Mucosa of rectum (tissue), 2 donors: ENCODE measurements at regions not wholly inside any gene's neighbourhood (a gene's known extent, or its start where the extent isn't known, plus 50 kb on each side); places are given as distances from the start of the nearest gene placed in this dataset.
"Not testable (repeated sequence)": the region's sequence is repeated elsewhere in the genome, so short reads cannot be mapped to it uniquely, and the experiment has no call there.

Source experiments
- H3K27ac ChIP-seq, 2 donors: one replicate each; pipeline ENCODE4 v1.7.0; 2013; ENCODE audit warnings: inconsistent platforms in 2 of 2, low read depth in 2 of 2, low read length in 2 of 2
- H3K27me3 ChIP-seq, 2 donors: one replicate each; pipeline ENCODE4 v1.7.0; 2013; ENCODE audit warnings: low read length in 2 of 2; ENCODE audit not compliant: control insufficient read depth in 2 of 2, insufficient read depth in 2 of 2
- H3K36me3 ChIP-seq, 2 donors: one replicate each; pipeline ENCODE4 v1.7.0; 2013; ENCODE audit warnings: low read length in 2 of 2; ENCODE audit not compliant: control insufficient read depth in 2 of 2, insufficient read depth in 2 of 2
- H3K4me1 ChIP-seq, 2 donors: one replicate each; pipeline ENCODE4 v1.7.0; 2013; ENCODE audit warnings: low read length in 2 of 2, mild to moderate bottlenecking in 1 of 2; ENCODE audit not compliant: control insufficient read depth in 2 of 2, insufficient read depth in 2 of 2
- H3K4me3 ChIP-seq, 2 donors: one replicate each; pipeline ENCODE4 v1.7.0; 2013; ENCODE audit warnings: low read length in 2 of 2
- H3K9ac ChIP-seq, 2 donors: one replicate each; pipeline ENCODE4 v1.7.0; 2013; ENCODE audit warnings: low read length in 2 of 2, low read depth in 1 of 2, mild to moderate bottlenecking in 1 of 2
- H3K9me3 ChIP-seq, 2 donors: one replicate each; pipeline ENCODE4 v1.7.0; 2013; ENCODE audit warnings: low read length in 2 of 2; ENCODE audit not compliant: control insufficient read depth in 2 of 2
- donor health status: healthy.
- donor health status: Normal muscosa, but diverticular disease.

GRCh38 chr4:26052663-26053541 is 138.9 kb downstream of the SMIM20 start:
- Histone ChIP-seq H3K36me3 (no peaks in the 10 kb centered on the region), H3K9me3 (no peaks in the 10 kb centered on the region), H3K27me3 (no peaks in the 10 kb centered on the region), H3K27ac (no peak overlapping the region), H3K4me1 (peaks cover 0 to 3% of the 10 kb centered on the region in 2 donors), H3K9ac (no peak overlapping the region), H3K4me3 (no peak overlapping the region)

GRCh38 chr4:26053761-26054160 is 139.7 kb downstream of the SMIM20 start:
- no peaks in the 10 kb centered on the region for H3K27me3 ChIP-seq
- no peaks in the 10 kb centered on the region for H3K9me3 ChIP-seq
- peaks cover 0 to 3% of the 10 kb centered on the region in 2 donors for H3K4me1 ChIP-seq
- H3K9ac ChIP-seq: no peak overlapping the region
- no peak overlapping the region for H3K4me3 ChIP-seq
- no peaks in the 10 kb centered on the region for H3K36me3 ChIP-seq
- no peak overlapping the region for H3K27ac ChIP-seq

- Histone ChIP-seq H3K9ac (no peak overlapping the region), H3K4me3 (no peak overlapping the region), H3K9me3 (no peaks in the 10 kb centered on the region), H3K4me1 (no peaks in the 10 kb centered on the region), H3K27ac (no peak overlapping the region), H3K27me3 (no peaks in the 10 kb centered on the region), H3K36me3 (no peaks in the 10 kb centered on the region)
These were observed 141.8 kb downstream of the SMIM20 start for GRCh38 chr4:26055855-26056254.

GRCh38 chr4:26056406-26056805 is 142.4 kb downstream of the SMIM20 start:
- H3K27ac ChIP-seq: no peak overlapping the region
- H3K4me1 ChIP-seq: no peaks in the 10 kb centered on the region
- no peak overlapping the region for H3K9ac ChIP-seq
- H3K27me3 ChIP-seq: no peaks in the 10 kb centered on the region
- no peaks in the 10 kb centered on the region for H3K36me3 ChIP-seq
- no peaks in the 10 kb centered on the region for H3K9me3 ChIP-seq
- H3K4me3 ChIP-seq: no peak overlapping the region

- not testable (repeated sequence) for H3K9me3 ChIP-seq, H3K4me1 ChIP-seq, H3K9ac ChIP-seq, H3K4me3 ChIP-seq, H3K27me3 ChIP-seq, H3K36me3 ChIP-seq, H3K27ac ChIP-seq
These were observed 143.8 kb downstream of the SMIM20 start for GRCh38 chr4:26057839-26058238.

GRCh38 chr4:26058537-26058936 is 144.5 kb downstream of the SMIM20 start:
- H3K27ac ChIP-seq: no peak overlapping the region
- no peaks in the 10 kb centered on the region for H3K36me3 ChIP-seq
- H3K9ac ChIP-seq: no peak overlapping the region
- H3K4me1 ChIP-seq: no peaks in the 10 kb centered on the region
- no peak overlapping the region for H3K4me3 ChIP-seq
- H3K9me3 ChIP-seq: no peaks in the 10 kb centered on the region
- no peaks in the 10 kb centered on the region for H3K27me3 ChIP-seq

GRCh38 chr4:26059391-26060154 is 145.6 kb downstream of the SMIM20 start:
- no peak overlapping the region for H3K27ac ChIP-seq
- no peaks in the 10 kb centered on the region for H3K27me3 ChIP-seq
- no peaks in the 10 kb centered on the region for H3K9me3 ChIP-seq
- H3K9ac ChIP-seq: no peak overlapping the region
- no peak overlapping the region for H3K4me3 ChIP-seq
- H3K4me1 ChIP-seq: no peaks in the 10 kb centered on the region
- H3K36me3 ChIP-seq: no peaks in the 10 kb centered on the region

- Histone ChIP-seq H3K4me3 (no peak overlapping the region), H3K27ac (no peak overlapping the region), H3K27me3 (no peaks in the 10 kb centered on the region)
These were observed 146.3 kb downstream of the SMIM20 start for GRCh38 chr4:26060286-26060685.

GRCh38 chr4:26061248-26061986 is 147.4 kb downstream of the SMIM20 start:
- H3K36me3 ChIP-seq: no peaks in the 10 kb centered on the region
- H3K4me1 ChIP-seq: no peaks in the 10 kb centered on the region

More at GRCh38 chr4:26060286-26060685, 146.3 kb downstream of the SMIM20 start:
- no peak overlapping the region for H3K9ac ChIP-seq
- no peaks in the 10 kb centered on the region for H3K9me3 ChIP-seq
- no peaks in the 10 kb centered on the region for H3K36me3 ChIP-seq
- H3K4me1 ChIP-seq: no peaks in the 10 kb centered on the region

GRCh38 chr4:26062215-26062614 is 148.2 kb downstream of the SMIM20 start:
- Histone ChIP-seq H3K27ac (no peak overlapping the region), H3K9ac (no peak overlapping the region), H3K36me3 (no peaks in the 10 kb centered on the region), H3K9me3 (no peaks in the 10 kb centered on the region), H3K27me3 (no peaks in the 10 kb centered on the region), H3K4me3 (no peak overlapping the region), H3K4me1 (no peaks in the 10 kb centered on the region)

More at GRCh38 chr4:26061248-26061986, 147.4 kb downstream of the SMIM20 start:
- Histone ChIP-seq H3K27ac (no peak overlapping the region), H3K4me3 (no peak overlapping the region), H3K9ac (no peak overlapping the region), H3K27me3 (no peaks in the 10 kb centered on the region), H3K9me3 (no peaks in the 10 kb centered on the region)
